ENCODE measurements at regions not wholly inside any gene's neighbourhood (a gene's known extent, or its start where the extent isn't known, plus 50 kb on each side); places are given as distances from the start of the nearest gene placed in this dataset.
A peak's percentile ranks its signal among the peaks of the same experiment; 100 is the strongest.

- DNase-seq (ENCODE audit: low read depth) (no peak), FAIRE-seq (no peak)
- no peaks in the 10 kb centered on the region for H3K36me3 ChIP-seq (ENCODE audit: control insufficient read depth, insufficient read depth, low read length)
- no peak overlapping the region for H3K4me3 ChIP-seq (ENCODE audit: low read depth, low read length)
- TF ChIP-seq, protein P1, sequence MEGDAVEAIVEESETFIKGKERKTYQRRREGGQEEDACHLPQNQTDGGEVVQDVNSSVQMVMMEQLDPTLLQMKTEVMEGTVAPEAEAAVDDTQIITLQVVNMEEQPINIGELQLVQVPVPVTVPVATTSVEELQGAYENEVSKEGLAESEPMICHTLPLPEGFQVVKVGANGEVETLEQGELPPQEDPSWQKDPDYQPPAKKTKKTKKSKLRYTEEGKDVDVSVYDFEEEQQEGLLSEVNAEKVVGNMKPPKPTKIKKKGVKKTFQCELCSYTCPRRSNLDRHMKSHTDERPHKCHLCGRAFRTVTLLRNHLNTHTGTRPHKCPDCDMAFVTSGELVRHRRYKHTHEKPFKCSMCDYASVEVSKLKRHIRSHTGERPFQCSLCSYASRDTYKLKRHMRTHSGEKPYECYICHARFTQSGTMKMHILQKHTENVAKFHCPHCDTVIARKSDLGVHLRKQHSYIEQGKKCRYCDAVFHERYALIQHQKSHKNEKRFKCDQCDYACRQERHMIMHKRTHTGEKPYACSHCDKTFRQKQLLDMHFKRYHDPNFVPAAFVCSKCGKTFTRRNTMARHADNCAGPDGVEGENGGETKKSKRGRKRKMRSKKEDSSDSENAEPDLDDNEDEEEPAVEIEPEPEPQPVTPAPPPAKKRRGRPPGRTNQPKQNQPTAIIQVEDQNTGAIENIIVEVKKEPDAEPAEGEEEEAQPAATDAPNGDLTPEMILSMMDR (IDR thresholded peaks at IDR 0.05; ENCODE audit: insufficient read depth, low read length, severe bottlenecking): no peak
- no peaks in the 10 kb centered on the region for H3K27me3 ChIP-seq (ENCODE audit: control insufficient read depth, insufficient read depth, low read length)
Measured at GRCh38 chr15:35691891-35692867, 146.2 kb upstream of the DPH6 start.

DNA sequence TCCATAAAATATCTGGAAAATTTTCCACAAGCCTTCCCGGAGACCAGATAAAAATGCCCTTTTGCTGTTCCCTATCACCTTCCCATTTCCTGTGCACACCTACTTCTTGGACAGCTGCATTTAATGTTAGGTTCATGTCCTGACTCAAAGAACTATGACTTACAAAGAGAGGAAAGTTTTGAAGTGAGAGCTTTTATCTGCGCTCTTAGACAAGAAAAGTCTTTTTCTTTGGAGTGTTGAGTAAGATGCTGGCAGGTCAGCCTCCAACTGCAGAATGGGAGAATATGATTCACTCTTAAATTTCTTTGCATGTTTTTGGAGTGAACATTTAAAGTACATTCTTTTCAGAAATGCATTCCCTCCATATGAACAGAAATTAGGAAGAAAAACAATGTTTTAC lies 147.3 kb upstream of the DPH6 start:
- TF ChIP-seq, protein P1 (IDR thresholded peaks at IDR 0.05; ENCODE audit: insufficient read depth, low read length, severe bottlenecking): no peak
- DNase-seq (ENCODE audit: low read depth) (no peak), FAIRE-seq (no peak)
- H3K36me3 ChIP-seq (ENCODE audit: control insufficient read depth, insufficient read depth, low read length): no peaks in the 10 kb centered on the region
- no peaks in the 10 kb centered on the region for H3K27me3 ChIP-seq (ENCODE audit: control insufficient read depth, insufficient read depth, low read length)
- H3K4me3 ChIP-seq (ENCODE audit: low read depth, low read length): no peak overlapping the region

DNA sequence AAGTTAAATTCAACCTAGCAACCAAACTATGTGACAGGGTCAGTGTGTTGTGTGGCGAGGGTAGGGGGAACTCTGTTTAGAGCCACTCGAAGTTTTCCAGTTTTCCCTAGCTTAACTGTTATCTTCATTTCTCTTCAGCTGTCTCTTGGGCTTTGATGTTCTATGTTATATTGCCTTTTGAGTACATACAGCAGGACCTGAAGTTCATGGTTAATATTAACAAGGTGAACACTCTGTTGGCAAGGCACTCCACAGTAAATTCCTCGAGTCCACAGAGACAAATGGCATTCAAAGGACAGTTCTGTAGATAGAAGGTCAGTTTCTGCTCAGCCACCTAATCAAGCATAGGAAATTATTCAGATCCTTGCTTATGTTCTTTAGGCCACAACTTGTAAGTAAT lies 147.9 kb upstream of the DPH6 start:
- DNase-seq (ENCODE audit: low read depth) (no peak), FAIRE-seq (no peak)
- Histone ChIP-seq H3K4me3 (ENCODE audit: low read depth, low read length) (no peak overlapping the region), H3K36me3 (ENCODE audit: control insufficient read depth, insufficient read depth, low read length) (no peaks in the 10 kb centered on the region), H3K27me3 (ENCODE audit: control insufficient read depth, insufficient read depth, low read length) (no peaks in the 10 kb centered on the region)
- TF ChIP-seq, protein P1 (IDR thresholded peaks at IDR 0.05; ENCODE audit: insufficient read depth, low read length, severe bottlenecking): no peak

DNA sequence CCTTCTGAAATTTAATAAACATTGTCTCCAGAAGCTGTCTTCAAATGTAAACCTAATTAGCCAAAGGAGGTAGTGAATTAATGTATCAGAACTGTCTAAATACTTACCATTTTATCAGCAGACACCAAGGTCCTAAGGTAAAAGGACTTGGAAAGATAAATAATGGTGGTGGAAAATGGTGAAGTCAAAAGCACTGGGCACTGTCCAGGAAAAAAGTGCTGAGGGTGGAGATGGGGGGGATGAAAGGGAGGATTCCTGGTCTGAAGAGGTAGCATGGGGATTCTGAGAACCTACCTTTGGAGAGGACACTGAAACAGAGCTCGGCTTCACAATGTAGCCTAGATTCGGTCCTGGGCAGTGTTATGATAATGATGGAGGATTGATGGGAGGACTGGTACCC lies 149.0 kb upstream of the DPH6 start:
- no peaks in the 10 kb centered on the region for H3K36me3 ChIP-seq (ENCODE audit: control insufficient read depth, insufficient read depth, low read length)
- no peaks in the 10 kb centered on the region for H3K27me3 ChIP-seq (ENCODE audit: control insufficient read depth, insufficient read depth, low read length)
- no peak overlapping the region for H3K4me3 ChIP-seq (ENCODE audit: low read depth, low read length)
- FAIRE-seq (no peak), DNase-seq (ENCODE audit: low read depth) (no peak)
- TF ChIP-seq, protein P1 (IDR thresholded peaks at IDR 0.05; ENCODE audit: insufficient read depth, low read length, severe bottlenecking): no peak

- DNase-seq (ENCODE audit: low read depth) (peak; percentile 92), FAIRE-seq (no peak)
- TF ChIP-seq, protein P1 (IDR thresholded peaks at IDR 0.05; ENCODE audit: insufficient read depth, low read length, severe bottlenecking): no peak
- Histone ChIP-seq H3K27me3 (ENCODE audit: control insufficient read depth, insufficient read depth, low read length) (no peaks in the 10 kb centered on the region), H3K4me3 (ENCODE audit: low read depth, low read length) (no peak overlapping the region), H3K36me3 (ENCODE audit: control insufficient read depth, insufficient read depth, low read length) (no peaks in the 10 kb centered on the region)
Measured at GRCh38 chr15:35696767-35697231, 150.8 kb upstream of the DPH6 start.
